ENCODE measurements at regions not wholly inside any gene's neighbourhood (a gene's known extent, or its start where the extent isn't known, plus 50 kb on each side); places are given as distances from the start of the nearest gene placed in this dataset.
"Not testable (repeated sequence)": the region's sequence is repeated elsewhere in the genome, so short reads cannot be mapped to it uniquely, and the experiment has no call there.

GRCh38 chr2:184154438-184154837, 443.9 kb upstream of the ZNF804A start:
- no peak for DNase-seq

DNA sequence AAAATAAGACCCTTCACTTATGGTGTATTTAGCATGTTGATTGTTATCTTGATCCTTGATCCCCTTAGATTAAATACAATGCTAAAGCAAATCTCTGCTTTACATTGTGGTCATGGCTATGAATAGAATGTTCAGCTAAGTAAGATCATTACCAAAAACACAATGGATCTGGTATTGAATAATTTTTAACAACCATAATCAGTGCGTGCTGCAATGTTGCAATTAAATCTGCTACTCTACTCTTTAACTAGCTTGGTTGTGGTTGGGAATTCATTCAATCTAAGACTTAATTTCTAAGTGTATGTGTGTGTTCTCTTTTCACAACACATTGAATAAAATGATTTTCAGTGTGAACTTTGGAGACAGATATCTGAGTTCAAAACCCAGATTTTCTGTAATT, 442.5 kb upstream of the ZNF804A start:
- no peak for DNase-seq

DNA sequence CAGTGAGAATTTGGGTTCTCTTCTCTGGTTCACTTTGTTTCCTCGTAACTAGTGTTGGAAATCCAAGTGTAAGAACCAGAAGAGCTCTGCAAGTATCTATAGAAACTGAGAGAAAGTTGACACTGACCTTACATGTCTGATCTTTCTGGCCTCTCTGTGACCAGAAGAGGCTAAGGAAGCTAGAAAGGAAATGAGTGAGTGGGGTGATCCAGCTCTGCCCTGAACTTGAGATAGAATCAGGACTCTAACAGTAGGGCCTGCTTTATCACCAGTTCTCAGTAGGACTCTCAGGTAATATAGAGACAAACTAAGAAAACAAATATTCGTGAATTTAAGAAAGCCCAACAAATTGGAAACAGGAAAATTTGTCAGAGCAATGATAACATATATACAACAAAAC, 441.2 kb upstream of the ZNF804A start:
- no peak for DNase-seq

GRCh38 chr2:184162426-184162825, 435.9 kb upstream of the ZNF804A start:
- DNase-seq, result no peak

GRCh38 chr2:184168823-184169222, 429.5 kb upstream of the ZNF804A start:
- DNase-seq, result not testable (repeated sequence)

- DNase-seq, result no peak
Measured at GRCh38 chr2:184169366-184169765, 429.0 kb upstream of the ZNF804A start.

GRCh38 chr2:184174493-184175104, 423.7 kb upstream of the ZNF804A start:
- DNase-seq, result no peak

GRCh38 chr2:184178229-184178628, 420.1 kb upstream of the ZNF804A start:
- DNase-seq, result no peak

DNA sequence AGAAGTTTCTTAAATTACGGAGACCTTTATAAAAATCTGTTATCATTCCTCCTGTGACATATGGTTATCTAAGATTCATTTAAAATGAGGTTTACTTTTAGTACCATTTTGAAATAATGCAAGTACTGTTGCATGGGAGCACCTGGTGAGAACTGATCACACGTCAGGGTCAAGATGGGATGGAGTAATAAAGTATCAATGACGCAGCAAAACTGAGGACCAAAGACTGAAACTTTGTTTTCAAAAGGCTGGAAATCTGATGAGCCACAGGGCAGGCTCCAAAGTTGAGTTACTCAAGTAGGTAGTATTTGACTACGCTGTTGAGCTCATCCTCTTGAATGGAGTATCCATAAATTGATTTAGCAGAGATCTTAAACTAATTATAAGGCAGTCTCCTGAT, 411.9 kb upstream of the ZNF804A start:
- no peak for DNase-seq

GRCh38 chr2:184187421-184187971, 410.8 kb upstream of the ZNF804A start:
- no peak for DNase-seq

- no peak for DNase-seq
Measured at GRCh38 chr2:184190725-184191124, 407.6 kb upstream of the ZNF804A start.

- DNase-seq, result no peak
Measured at GRCh38 chr2:184192649-184193048, 405.7 kb upstream of the ZNF804A start.

- DNase-seq, result no peak
Measured at GRCh38 chr2:184197413-184197812, 400.9 kb upstream of the ZNF804A start.

GRCh38 chr2:184198791-184199190, 399.5 kb upstream of the ZNF804A start:
- not testable (repeated sequence) for DNase-seq

DNA sequence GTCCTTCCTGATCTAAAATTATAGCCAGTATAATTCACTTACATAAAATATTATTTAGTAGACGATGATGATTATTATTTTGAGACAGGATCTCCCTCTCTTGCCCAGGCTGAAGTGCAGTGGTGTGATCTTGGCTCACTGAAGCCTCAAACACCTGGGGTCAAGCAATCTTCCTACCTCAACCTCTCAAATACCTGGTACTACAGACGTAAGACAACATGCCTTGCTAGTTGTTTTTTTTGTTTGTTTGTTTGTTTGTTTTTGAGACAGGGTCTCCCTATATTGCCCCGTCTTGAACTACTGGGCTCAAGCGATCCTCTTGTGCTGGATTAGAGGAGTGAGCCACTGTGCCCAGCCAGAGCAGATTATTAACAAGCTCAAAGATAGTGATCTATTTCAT, 399.1 kb upstream of the ZNF804A start:
- no peak for DNase-seq

GRCh38 chr2:184201246-184201645, 397.1 kb upstream of the ZNF804A start:
- no peak for DNase-seq

- no peak for DNase-seq
Measured at GRCh38 chr2:184203661-184204060, 394.7 kb upstream of the ZNF804A start.

DNA sequence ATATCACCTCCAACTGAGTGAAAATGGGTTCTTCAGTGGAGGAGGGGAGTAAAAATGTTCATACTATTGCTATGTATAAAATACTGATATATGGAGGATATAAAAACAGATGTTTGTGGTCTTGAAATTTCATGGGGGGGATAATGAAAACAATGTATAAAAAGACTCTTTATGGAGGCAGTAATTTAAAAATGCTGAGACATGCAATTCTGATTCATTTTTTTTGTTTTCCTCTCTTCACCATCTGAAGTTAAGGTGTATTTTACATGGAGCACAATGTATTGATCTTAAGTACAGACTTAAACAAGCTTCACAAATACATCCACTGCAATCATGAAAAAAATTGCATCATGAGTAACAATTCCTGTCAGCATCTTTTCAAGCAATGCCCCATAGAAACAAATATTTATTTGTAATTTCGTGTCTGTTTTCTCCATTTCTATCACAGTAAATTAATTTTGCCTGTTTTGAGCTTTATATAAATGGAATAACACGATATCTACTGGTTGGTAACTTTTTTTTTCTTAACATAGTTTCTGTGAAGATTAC, 393.2 kb upstream of the ZNF804A start:
- no peak for DNase-seq

DNA sequence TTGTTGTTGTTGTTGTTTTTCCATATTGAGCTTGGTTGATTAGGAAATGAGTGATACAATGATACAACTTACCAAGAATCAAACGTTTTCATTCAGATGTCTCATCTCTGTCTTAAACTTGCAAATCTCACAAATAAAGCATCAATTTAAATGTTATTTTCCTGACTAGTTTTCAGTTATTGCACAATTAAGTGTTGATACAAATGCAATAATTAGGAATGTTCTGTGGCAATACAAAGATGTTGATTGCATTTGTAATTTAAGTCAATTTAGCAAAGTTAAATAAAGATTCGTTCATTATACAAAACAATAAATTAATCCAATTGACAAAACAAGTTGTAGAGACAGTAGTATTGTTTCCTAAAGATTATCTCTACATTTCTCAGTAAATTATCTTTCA, 392.3 kb upstream of the ZNF804A start:
- no peak for DNase-seq

- no peak for DNase-seq
Measured at GRCh38 chr2:184210329-184210728, 388.0 kb upstream of the ZNF804A start.

- no peak for DNase-seq
Measured at GRCh38 chr2:184215745-184216144, 382.6 kb upstream of the ZNF804A start.

- no peak for DNase-seq
Measured at GRCh38 chr2:184256611-184257010, 341.7 kb upstream of the ZNF804A start.

DNA sequence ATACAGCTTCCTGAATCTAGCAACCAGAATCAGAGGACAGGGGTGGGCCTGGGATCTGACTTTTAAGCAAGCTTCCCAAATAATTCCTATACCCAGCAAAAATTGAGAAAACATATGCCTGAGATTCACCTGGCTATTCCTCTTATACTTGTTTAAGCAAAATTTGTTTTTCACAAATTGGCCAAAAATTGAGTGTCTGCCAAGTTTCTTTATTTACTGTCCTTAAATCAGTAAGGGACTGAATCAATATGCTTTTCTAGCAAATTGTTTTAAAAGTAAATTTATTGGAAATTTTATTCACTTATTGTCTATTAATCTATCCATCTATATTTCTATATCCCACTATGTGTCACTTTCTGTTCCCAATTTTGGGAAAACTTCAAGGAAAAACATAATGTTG, 337.0 kb upstream of the ZNF804A start:
- DNase-seq, result no peak

DNA sequence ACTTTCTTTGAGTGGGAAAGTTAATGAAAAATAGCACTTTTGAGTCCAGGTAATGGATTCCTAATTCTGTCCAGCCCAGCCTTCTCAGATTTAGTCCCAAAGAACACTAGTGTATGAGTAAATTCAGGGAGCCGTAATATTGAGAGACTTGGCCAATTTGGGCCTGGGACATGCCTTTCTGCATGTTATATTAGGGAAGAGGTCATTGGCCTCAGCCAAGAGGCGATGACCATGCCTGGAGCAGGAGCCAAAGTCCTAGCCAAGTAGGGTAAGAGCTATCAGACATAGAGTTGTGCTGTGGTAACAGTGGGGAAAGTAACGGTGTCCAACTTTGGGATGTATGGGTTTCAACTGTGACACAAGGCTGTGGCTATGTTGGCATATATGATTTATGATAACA, 336.5 kb upstream of the ZNF804A start:
- no peak for DNase-seq

DNA sequence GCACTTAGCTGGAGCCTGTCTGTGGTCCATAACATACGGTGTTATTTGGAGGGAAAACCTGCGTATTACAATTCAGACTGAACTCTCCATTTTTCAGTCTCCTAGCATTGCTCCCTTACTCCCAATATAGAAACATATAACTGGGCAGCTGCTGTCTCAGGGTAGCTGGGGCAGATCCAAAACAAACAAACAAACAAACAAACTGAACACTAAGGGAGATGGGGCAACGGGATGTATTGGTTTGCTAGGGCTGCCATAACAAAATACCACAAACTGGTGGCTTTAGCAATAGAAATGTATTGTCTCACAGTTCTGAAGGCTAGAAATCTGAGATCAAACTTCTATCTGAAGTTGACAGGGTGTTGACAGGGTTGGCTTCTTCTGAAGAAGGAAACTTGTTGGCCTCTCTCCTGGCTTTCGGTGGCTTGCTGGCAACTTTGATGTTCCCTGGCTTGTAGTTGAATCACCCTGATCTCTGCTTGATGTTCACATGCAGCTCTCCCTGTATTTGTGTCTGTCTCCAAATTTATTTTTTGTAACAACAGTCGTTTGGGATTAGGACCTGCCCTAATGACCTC, 329.3 kb upstream of the ZNF804A start:
- DNase-seq, result no peak
